WTC11 (cell line): ENCODE measurements at regions not wholly inside any gene's neighbourhood (a gene's known extent, or its start where the extent isn't known, plus 50 kb on each side); places are given as distances from the start of the nearest gene placed in this dataset.

Experiments
- ATAC-seq: fragments of 200-7000 bp; cut with Tn5 transposase; 2 replicates; pipeline ENCODE4 v1.10.0; 2021; ENCODE audit warnings: mild to moderate bottlenecking, moderate library complexity
- CTCF ChIA-PET: fragments of 300-600 bp; sonication (Branson Sonifier 250); formaldehyde crosslinking; loops from one replicate; lab custom pipeline; 2021; ENCODE audit warnings: antibody characterized with exemption; lab: Charles Lee
- POLR2A ChIA-PET: fragments of 350-600 bp; sonication (Branson Sonifier 250); formaldehyde crosslinking; loops from one replicate; lab custom pipeline; 2021; ENCODE audit warnings: antibody characterized with exemption; lab: Charles Lee
- DNase-seq: peaks from one replicate; pipeline ENCODE4 v3.0.0; 2021; ENCODE audit warnings: low spot score
- H3K27ac Mint-ChIP-seq: 2 replicates; pipeline ENCODE4 v1.8.0; 2021; ENCODE audit warnings: mixed read lengths
- H3K27me3 Mint-ChIP-seq: 2 replicates; pipeline ENCODE4 v1.8.0; 2021; ENCODE audit warnings: low read depth, mild to moderate bottlenecking, moderate library complexity, mixed read lengths
- H3K36me3 Mint-ChIP-seq: 2 replicates; pipeline ENCODE4 v1.8.0; 2021; ENCODE audit warnings: mixed read lengths
- H3K4me1 Mint-ChIP-seq: 2 replicates; pipeline ENCODE4 v1.8.0; 2022; ENCODE audit warnings: mixed read lengths
- H3K4me3 Mint-ChIP-seq: 2 replicates; pipeline ENCODE4 v1.8.0; 2021; ENCODE audit warnings: mild to moderate bottlenecking, moderate library complexity, mixed read lengths
- H3K9me3 Mint-ChIP-seq: 2 replicates; pipeline ENCODE4 v1.8.0; 2021; ENCODE audit warnings: mixed read lengths
- CBFB ChIP-seq: sonication (generic); formaldehyde crosslinking; IDR thresholded peaks from 2 replicates; pipeline ENCODE4 v1.8.1; 2022; ENCODE audit warnings: mild to moderate bottlenecking, low read depth, missing genetic modification reagents
- GTF2I ChIP-seq: fragments of 250-450 bp; sonication (Bioruptor Pico); conservative IDR thresholded peaks from 2 replicates; pipeline ENCODE4 v1.4.0; 2021; ENCODE audit warnings: mild to moderate bottlenecking
- JAZF1 ChIP-seq: fragments of 250-450 bp; sonication (Bioruptor Pico); IDR thresholded peaks from 2 replicates; pipeline ENCODE4 v1.9.0; 2021; ENCODE audit warnings: moderate library complexity, mild to moderate bottlenecking, inconsistent platforms
- JUN ChIP-seq: sonication (generic); formaldehyde crosslinking; IDR thresholded peaks from 2 replicates; pipeline ENCODE4 v1.8.0; 2023; ENCODE audit warnings: mild to moderate bottlenecking, missing genetic modification reagents
- MXD4 ChIP-seq: fragments of 250-450 bp; sonication (Bioruptor Pico); IDR thresholded peaks from 2 replicates; pipeline ENCODE4 v1.8.0; 2021; ENCODE audit warnings: mild to moderate bottlenecking, moderate library complexity, borderline replicate concordance
- SMAD4 ChIP-seq: sonication (generic); formaldehyde crosslinking; IDR thresholded peaks from 2 replicates; pipeline ENCODE4 v1.8.0; 2022; ENCODE audit warnings: mild to moderate bottlenecking, missing genetic modification reagents
- TEAD4 ChIP-seq: sonication (generic); formaldehyde crosslinking; IDR thresholded peaks from 2 replicates; pipeline ENCODE4 v1.8.0; 2022; ENCODE audit warnings: mild to moderate bottlenecking, missing genetic modification reagents
- ZNF232 ChIP-seq: sonication (generic); formaldehyde crosslinking; IDR thresholded peaks from 2 replicates; pipeline ENCODE4 v1.8.0; 2022; ENCODE audit warnings: mild to moderate bottlenecking, missing genetic modification reagents
- TF ChIP-seq, protein P1 (sequence below): sonication (generic); formaldehyde crosslinking; IDR thresholded peaks from 2 replicates; pipeline ENCODE4 v1.8.1; 2022; ENCODE audit warnings: low read depth, mild to moderate bottlenecking, moderate library complexity, missing genetic modification reagents, borderline replicate concordance
- TF ChIP-seq, protein P2 (sequence below): sonication (generic); formaldehyde crosslinking; IDR thresholded peaks from 2 replicates; pipeline ENCODE4 v1.8.1; 2023; ENCODE audit warnings: mild to moderate bottlenecking, missing genetic modification reagents
- TF ChIP-seq, protein P3 (sequence below): sonication (generic); formaldehyde crosslinking; IDR thresholded peaks from 2 replicates; pipeline ENCODE4 v1.8.1; 2023; ENCODE audit warnings: mild to moderate bottlenecking, missing genetic modification reagents
- TF ChIP-seq, protein P4 (sequence below): sonication (generic); formaldehyde crosslinking; IDR thresholded peaks from 2 replicates; pipeline ENCODE4 v1.8.1; 2022; ENCODE audit warnings: low read depth, missing genetic modification reagents, borderline replicate concordance
- TF ChIP-seq, protein P5 (sequence below): sonication (generic); formaldehyde crosslinking; conservative IDR thresholded peaks from 2 replicates; pipeline ENCODE4 v1.8.1; 2023; ENCODE audit warnings: mild to moderate bottlenecking, low read depth, missing genetic modification reagents, moderate library complexity
- TF ChIP-seq, protein P6 (sequence below): sonication (generic); formaldehyde crosslinking; IDR thresholded peaks from 2 replicates; pipeline ENCODE4 v1.8.0; 2022; ENCODE audit warnings: mild to moderate bottlenecking, missing genetic modification reagents

DNA sequence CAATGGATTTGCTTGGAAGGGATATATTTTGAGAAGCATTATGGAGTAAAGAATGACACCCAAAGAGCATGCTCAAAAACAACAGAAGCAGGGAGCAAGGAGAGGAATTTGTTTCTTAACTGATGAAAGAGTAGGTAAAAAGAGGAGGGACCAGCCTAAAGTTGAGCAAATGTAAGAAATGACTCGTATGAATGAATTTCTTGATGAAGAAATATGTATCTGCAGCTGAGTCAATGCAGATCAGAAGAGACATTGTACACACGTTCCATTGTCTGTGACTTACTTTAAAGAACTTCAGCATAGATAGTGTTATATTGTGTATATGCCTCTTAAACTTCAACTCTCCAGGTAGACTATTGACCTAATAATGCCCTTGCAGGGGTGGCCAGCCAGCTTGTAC is 112.7 kb upstream of the NREP start:
- no peak for DNase-seq
- Mint-ChIP-seq H3K4me1 (0 out of 2 replicates have a peak, but pooled peaks cover 2% of the 10 kb centered on the region), H3K36me3 (peaks cover 9% of the 10 kb centered on the region), H3K4me3 (no peak overlapping the region), H3K27ac (no peak overlapping the region), H3K9me3 (peaks cover 37% of the 10 kb centered on the region), H3K27me3 (no peaks in the 10 kb centered on the region)
- TF ChIP-seq, protein P1, sequence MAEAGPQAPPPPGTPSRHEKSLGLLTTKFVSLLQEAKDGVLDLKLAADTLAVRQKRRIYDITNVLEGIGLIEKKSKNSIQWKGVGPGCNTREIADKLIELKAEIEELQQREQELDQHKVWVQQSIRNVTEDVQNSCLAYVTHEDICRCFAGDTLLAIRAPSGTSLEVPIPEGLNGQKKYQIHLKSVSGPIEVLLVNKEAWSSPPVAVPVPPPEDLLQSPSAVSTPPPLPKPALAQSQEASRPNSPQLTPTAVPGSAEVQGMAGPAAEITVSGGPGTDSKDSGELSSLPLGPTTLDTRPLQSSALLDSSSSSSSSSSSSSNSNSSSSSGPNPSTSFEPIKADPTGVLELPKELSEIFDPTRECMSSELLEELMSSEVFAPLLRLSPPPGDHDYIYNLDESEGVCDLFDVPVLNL (CRISPR knock-in tag), result no peak
- TF ChIP-seq, protein P2, sequence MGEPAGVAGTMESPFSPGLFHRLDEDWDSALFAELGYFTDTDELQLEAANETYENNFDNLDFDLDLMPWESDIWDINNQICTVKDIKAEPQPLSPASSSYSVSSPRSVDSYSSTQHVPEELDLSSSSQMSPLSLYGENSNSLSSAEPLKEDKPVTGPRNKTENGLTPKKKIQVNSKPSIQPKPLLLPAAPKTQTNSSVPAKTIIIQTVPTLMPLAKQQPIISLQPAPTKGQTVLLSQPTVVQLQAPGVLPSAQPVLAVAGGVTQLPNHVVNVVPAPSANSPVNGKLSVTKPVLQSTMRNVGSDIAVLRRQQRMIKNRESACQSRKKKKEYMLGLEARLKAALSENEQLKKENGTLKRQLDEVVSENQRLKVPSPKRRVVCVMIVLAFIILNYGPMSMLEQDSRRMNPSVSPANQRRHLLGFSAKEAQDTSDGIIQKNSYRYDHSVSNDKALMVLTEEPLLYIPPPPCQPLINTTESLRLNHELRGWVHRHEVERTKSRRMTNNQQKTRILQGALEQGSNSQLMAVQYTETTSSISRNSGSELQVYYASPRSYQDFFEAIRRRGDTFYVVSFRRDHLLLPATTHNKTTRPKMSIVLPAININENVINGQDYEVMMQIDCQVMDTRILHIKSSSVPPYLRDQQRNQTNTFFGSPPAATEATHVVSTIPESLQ, result no peak
- TF ChIP-seq TEAD4 (CRISPR knock-in tag) (no peak), CBFB (CRISPR knock-in tag) (no peak), JAZF1 (CRISPR knock-in tag) (no peak), GTF2I (CRISPR knock-in tag) (no peak), SMAD4 (CRISPR knock-in tag) (no peak)
- TF ChIP-seq, protein P3, sequence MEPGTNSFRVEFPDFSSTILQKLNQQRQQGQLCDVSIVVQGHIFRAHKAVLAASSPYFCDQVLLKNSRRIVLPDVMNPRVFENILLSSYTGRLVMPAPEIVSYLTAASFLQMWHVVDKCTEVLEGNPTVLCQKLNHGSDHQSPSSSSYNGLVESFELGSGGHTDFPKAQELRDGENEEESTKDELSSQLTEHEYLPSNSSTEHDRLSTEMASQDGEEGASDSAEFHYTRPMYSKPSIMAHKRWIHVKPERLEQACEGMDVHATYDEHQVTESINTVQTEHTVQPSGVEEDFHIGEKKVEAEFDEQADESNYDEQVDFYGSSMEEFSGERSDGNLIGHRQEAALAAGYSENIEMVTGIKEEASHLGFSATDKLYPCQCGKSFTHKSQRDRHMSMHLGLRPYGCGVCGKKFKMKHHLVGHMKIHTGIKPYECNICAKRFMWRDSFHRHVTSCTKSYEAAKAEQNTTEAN (CRISPR knock-in tag), result no peak
- no peak for ATAC-seq
- ChIA-PET CTCF (no interaction called here), POLR2A (no interaction called here)

DNA sequence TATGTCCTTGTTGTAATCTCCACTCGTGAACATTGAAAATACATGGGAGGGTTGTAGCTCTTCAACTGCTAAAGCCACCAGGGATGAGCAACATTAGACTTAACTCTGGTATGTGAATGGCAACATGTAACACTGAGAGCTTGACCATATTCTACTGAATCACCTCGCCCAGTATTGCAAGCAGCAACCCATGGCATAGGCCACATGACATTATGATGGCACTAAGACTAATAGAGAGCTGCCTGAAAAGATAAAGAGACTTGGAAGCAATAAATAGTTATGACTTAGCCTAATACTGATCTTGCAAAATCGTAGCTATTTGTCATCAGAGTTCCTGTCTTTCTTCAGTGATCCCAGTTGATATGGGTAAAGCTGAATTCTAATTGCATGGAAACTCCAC is 108.4 kb upstream of the NREP start:
- Mint-ChIP-seq H3K36me3 (no peaks in the 10 kb centered on the region), H3K9me3 (peaks cover 13% of the 10 kb centered on the region), H3K27me3 (no peaks in the 10 kb centered on the region), H3K4me3 (no peak overlapping the region), H3K27ac (no peak overlapping the region), H3K4me1 (no peaks in the 10 kb centered on the region)
- ChIA-PET POLR2A (no interaction called here), CTCF (no interaction called here)
- no peak for ATAC-seq
- DNase-seq, result no peak
- TF ChIP-seq ZNF232 (CRISPR knock-in tag) (no peak), JUN (CRISPR knock-in tag) (no peak), MXD4 (CRISPR knock-in tag) (no peak)
- TF ChIP-seq, protein P4, sequence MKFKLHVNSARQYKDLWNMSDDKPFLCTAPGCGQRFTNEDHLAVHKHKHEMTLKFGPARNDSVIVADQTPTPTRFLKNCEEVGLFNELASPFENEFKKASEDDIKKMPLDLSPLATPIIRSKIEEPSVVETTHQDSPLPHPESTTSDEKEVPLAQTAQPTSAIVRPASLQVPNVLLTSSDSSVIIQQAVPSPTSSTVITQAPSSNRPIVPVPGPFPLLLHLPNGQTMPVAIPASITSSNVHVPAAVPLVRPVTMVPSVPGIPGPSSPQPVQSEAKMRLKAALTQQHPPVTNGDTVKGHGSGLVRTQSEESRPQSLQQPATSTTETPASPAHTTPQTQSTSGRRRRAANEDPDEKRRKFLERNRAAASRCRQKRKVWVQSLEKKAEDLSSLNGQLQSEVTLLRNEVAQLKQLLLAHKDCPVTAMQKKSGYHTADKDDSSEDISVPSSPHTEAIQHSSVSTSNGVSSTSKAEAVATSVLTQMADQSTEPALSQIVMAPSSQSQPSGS (CRISPR knock-in tag), result no peak
- TF ChIP-seq, protein P5, sequence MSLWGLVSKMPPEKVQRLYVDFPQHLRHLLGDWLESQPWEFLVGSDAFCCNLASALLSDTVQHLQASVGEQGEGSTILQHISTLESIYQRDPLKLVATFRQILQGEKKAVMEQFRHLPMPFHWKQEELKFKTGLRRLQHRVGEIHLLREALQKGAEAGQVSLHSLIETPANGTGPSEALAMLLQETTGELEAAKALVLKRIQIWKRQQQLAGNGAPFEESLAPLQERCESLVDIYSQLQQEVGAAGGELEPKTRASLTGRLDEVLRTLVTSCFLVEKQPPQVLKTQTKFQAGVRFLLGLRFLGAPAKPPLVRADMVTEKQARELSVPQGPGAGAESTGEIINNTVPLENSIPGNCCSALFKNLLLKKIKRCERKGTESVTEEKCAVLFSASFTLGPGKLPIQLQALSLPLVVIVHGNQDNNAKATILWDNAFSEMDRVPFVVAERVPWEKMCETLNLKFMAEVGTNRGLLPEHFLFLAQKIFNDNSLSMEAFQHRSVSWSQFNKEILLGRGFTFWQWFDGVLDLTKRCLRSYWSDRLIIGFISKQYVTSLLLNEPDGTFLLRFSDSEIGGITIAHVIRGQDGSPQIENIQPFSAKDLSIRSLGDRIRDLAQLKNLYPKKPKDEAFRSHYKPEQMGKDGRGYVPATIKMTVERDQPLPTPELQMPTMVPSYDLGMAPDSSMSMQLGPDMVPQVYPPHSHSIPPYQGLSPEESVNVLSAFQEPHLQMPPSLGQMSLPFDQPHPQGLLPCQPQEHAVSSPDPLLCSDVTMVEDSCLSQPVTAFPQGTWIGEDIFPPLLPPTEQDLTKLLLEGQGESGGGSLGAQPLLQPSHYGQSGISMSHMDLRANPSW (CRISPR knock-in tag), result no peak
- TF ChIP-seq, protein P6, sequence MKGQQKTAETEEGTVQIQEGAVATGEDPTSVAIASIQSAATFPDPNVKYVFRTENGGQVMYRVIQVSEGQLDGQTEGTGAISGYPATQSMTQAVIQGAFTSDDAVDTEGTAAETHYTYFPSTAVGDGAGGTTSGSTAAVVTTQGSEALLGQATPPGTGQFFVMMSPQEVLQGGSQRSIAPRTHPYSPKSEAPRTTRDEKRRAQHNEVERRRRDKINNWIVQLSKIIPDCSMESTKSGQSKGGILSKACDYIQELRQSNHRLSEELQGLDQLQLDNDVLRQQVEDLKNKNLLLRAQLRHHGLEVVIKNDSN (CRISPR knock-in tag), result no peak
